PC-9 (cell line): ENCODE measurements at regions not wholly inside any gene's neighbourhood (a gene's known extent, or its start where the extent isn't known, plus 50 kb on each side); places are given as distances from the start of the nearest gene placed in this dataset.

Experiments used
- EZH2 ChIP-seq: fragments of 200-600 bp; sonication (generic); IDR thresholded peaks from 2 replicates; pipeline ENCODE4 v1.8.0; 2017; ENCODE audit warnings: antibody characterized with exemption, low read depth
- TF ChIP-seq, protein P1 (sequence below): fragments of 200-600 bp; sonication (generic); conservative IDR thresholded peaks from 2 replicates; pipeline ENCODE4 v1.6.1; 2017; ENCODE audit warnings: mixed run types, antibody characterized with exemption, mild to moderate bottlenecking, moderate library complexity

GRCh38 chr9:1947438-1947837 is 67.7 kb upstream of the SMARCA2 start:
- TF ChIP-seq, protein P1, sequence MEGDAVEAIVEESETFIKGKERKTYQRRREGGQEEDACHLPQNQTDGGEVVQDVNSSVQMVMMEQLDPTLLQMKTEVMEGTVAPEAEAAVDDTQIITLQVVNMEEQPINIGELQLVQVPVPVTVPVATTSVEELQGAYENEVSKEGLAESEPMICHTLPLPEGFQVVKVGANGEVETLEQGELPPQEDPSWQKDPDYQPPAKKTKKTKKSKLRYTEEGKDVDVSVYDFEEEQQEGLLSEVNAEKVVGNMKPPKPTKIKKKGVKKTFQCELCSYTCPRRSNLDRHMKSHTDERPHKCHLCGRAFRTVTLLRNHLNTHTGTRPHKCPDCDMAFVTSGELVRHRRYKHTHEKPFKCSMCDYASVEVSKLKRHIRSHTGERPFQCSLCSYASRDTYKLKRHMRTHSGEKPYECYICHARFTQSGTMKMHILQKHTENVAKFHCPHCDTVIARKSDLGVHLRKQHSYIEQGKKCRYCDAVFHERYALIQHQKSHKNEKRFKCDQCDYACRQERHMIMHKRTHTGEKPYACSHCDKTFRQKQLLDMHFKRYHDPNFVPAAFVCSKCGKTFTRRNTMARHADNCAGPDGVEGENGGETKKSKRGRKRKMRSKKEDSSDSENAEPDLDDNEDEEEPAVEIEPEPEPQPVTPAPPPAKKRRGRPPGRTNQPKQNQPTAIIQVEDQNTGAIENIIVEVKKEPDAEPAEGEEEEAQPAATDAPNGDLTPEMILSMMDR = no peak
- no peak for TF ChIP-seq EZH2
